GM23338 (cell line): ENCODE measurements at regions not wholly inside any gene's neighbourhood (a gene's known extent, or its start where the extent isn't known, plus 50 kb on each side); places are given as distances from the start of the nearest gene placed in this dataset.

ENCODE experiments used
- ATAC-seq: fragments of 200-7000 bp; cut with Tn5 transposase; 3 replicates; pipeline ENCODE4 v1.9.1; 2020
- DNase-seq: peaks from one replicate; pipeline ENCODE4 v3.0.0-alpha.2; 2015; ENCODE audit warnings: low spot score
- H2AFZ ChIP-seq: fragments of 200-600 bp; sonication (generic); 2 replicates; pipeline ENCODE4 v1.8.0; 2016; ENCODE audit warnings: antibody characterized with exemption, mild to moderate bottlenecking, moderate library complexity
- H3F3A ChIP-seq: fragments of 200-600 bp; sonication (generic); replicated peaks from 2 replicates; pipeline ENCODE4 v1.8.0; 2017; ENCODE audit warnings: antibody characterized with exemption, mixed run types, low read depth
- H3K27ac ChIP-seq: fragments of 200-600 bp; sonication (generic); 2 replicates; pipeline ENCODE4 v1.6.1; 2016; ENCODE audit warnings: low read depth
- H3K27me3 ChIP-seq: fragments of 200-600 bp; sonication (generic); 2 replicates; pipeline ENCODE4 v1.8.0; 2016; ENCODE audit warnings: mild to moderate bottlenecking, mixed run types, moderate library complexity; ENCODE audit not compliant: insufficient read depth
- H3K36me3 ChIP-seq: fragments of 200-600 bp; sonication (generic); 2 replicates; pipeline ENCODE4 v1.8.0; 2016; ENCODE audit warnings: mild to moderate bottlenecking; ENCODE audit not compliant: insufficient read depth
- H3K4me1 ChIP-seq: fragments of 200-600 bp; sonication (generic); 2 replicates; pipeline ENCODE4 v1.8.0; 2016; ENCODE audit warnings: mild to moderate bottlenecking, moderate library complexity; ENCODE audit not compliant: insufficient read depth
- H3K4me2 ChIP-seq: fragments of 200-600 bp; sonication (generic); 2 replicates; pipeline ENCODE4 v1.7.1; 2017; ENCODE audit warnings: mixed run types
- H3K4me3 ChIP-seq: fragments of 200-600 bp; sonication (generic); 2 replicates; pipeline ENCODE4 v1.6.1; 2016; ENCODE audit warnings: mixed run types
- H3K79me2 ChIP-seq: fragments of 200-600 bp; sonication (generic); replicated peaks from 2 replicates; pipeline ENCODE4 v1.8.0; 2017; ENCODE audit warnings: mild to moderate bottlenecking; ENCODE audit not compliant: insufficient read depth
- H3K9me2 ChIP-seq: fragments of 200-600 bp; sonication (generic); 2 replicates; pipeline ENCODE4 v1.8.0; 2017; ENCODE audit not compliant: insufficient read depth
- H4K20me1 ChIP-seq: fragments of 200-600 bp; sonication (generic); replicated peaks from 2 replicates; pipeline ENCODE4 v1.8.0; 2017; ENCODE audit warnings: mild to moderate bottlenecking; ENCODE audit not compliant: insufficient read depth
- H3K27ac Mint-ChIP-seq: 2 replicates; pipeline ENCODE4 v1.8.0; 2020; ENCODE audit warnings: inconsistent platforms, mild to moderate bottlenecking, moderate library complexity, mixed read lengths
- H3K27me3 Mint-ChIP-seq: 3 replicates; pipeline ENCODE4 v1.8.0; 2022; ENCODE audit warnings: low read depth, mild to moderate bottlenecking, moderate library complexity, mixed read lengths, inconsistent platforms; ENCODE audit not compliant: insufficient read depth, poor library complexity
- H3K36me3 Mint-ChIP-seq: 3 replicates; pipeline ENCODE4 v1.8.0; 2021; ENCODE audit warnings: low read depth, mild to moderate bottlenecking, inconsistent platforms, moderate library complexity, mixed read lengths
- H3K4me1 Mint-ChIP-seq: 3 replicates; pipeline ENCODE4 v1.8.0; 2020; ENCODE audit warnings: mild to moderate bottlenecking, inconsistent platforms, mixed read lengths
- H3K4me3 Mint-ChIP-seq: 3 replicates; pipeline ENCODE4 v1.8.0; 2021; ENCODE audit warnings: moderate library complexity, mild to moderate bottlenecking, inconsistent platforms, mixed read lengths
- H3K9me3 Mint-ChIP-seq: 3 replicates; pipeline ENCODE4 v1.8.0; 2020; ENCODE audit warnings: moderate library complexity, mild to moderate bottlenecking, inconsistent platforms, mixed read lengths
- JUNB ChIP-seq: IDR thresholded peaks from one replicate; pipeline ENCODE4 v1.6.1; 2016; ENCODE audit warnings: antibody characterized with exemption; ENCODE audit not compliant: unreplicated experiment
- NANOG ChIP-seq: IDR thresholded peaks from 2 replicates; pipeline ENCODE4 v1.6.1; 2016; ENCODE audit warnings: antibody characterized with exemption, borderline replicate concordance
- POLR2AphosphoS5 ChIP-seq: IDR thresholded peaks from 2 replicates; pipeline ENCODE4 v1.6.1; 2016; ENCODE audit warnings: antibody characterized with exemption, low read depth
- STAT1 ChIP-seq: IDR thresholded peaks from one replicate; pipeline ENCODE4 v1.6.1; 2016; ENCODE audit warnings: antibody characterized with exemption; ENCODE audit not compliant: unreplicated experiment
- ZNF114 ChIP-seq: fragments of 250-450 bp; sonication (Bioruptor Pico); IDR thresholded peaks from 2 replicates; pipeline ENCODE4 v1.5.0; 2020; ENCODE audit warnings: mild to moderate bottlenecking, moderate library complexity
- ZNF462 ChIP-seq: fragments of 250-450 bp; sonication (Bioruptor Pico); IDR thresholded peaks from 2 replicates; pipeline ENCODE4 v1.5.0; 2020; ENCODE audit warnings: mild to moderate bottlenecking, moderate library complexity

- H4K20me1 ChIP-seq: no peaks in the 10 kb centered on the region
- ATAC-seq (no peak), DNase-seq (no peak)
- no peaks in the 10 kb centered on the region; the same call in 2 of the 3 replicates for H3K36me3 Mint-ChIP-seq
- H3K4me1 Mint-ChIP-seq: no peaks in the 10 kb centered on the region
- no peak for TF ChIP-seq NANOG
- TF ChIP-seq POLR2AphosphoS5: no peak
- no peak for TF ChIP-seq JUNB
- TF ChIP-seq STAT1: no peak
- no peak for TF ChIP-seq ZNF114 (CRISPR knock-in tag)
- TF ChIP-seq ZNF462 (CRISPR knock-in tag): no peak
- H3K27ac ChIP-seq: no peak overlapping the region
- H3K27me3 ChIP-seq: no peaks in the 10 kb centered on the region
- no peaks in the 10 kb centered on the region for H3K9me2 ChIP-seq
- H2AFZ ChIP-seq: no peak overlapping the region
- H3K27ac Mint-ChIP-seq: no peak overlapping the region
- H3K4me2 ChIP-seq: no peak overlapping the region
- no peaks in the 10 kb centered on the region for H3K79me2 ChIP-seq
- no peak overlapping the region for H3K4me3 Mint-ChIP-seq
- H3K36me3 ChIP-seq: no peaks in the 10 kb centered on the region
- H3F3A ChIP-seq: no peaks in the 10 kb centered on the region
- H3K9me3 Mint-ChIP-seq: no peaks in the 10 kb centered on the region; the same call in 2 of the 3 replicates
- peaks cover 16% of the 10 kb centered on the region for H3K27me3 Mint-ChIP-seq
- H3K4me1 ChIP-seq: no peaks in the 10 kb centered on the region
- H3K4me3 ChIP-seq: no peak overlapping the region
These were observed 75.1 kb downstream of the CTSL start for GRCh38 chr9:87801013-87801412.

DNA sequence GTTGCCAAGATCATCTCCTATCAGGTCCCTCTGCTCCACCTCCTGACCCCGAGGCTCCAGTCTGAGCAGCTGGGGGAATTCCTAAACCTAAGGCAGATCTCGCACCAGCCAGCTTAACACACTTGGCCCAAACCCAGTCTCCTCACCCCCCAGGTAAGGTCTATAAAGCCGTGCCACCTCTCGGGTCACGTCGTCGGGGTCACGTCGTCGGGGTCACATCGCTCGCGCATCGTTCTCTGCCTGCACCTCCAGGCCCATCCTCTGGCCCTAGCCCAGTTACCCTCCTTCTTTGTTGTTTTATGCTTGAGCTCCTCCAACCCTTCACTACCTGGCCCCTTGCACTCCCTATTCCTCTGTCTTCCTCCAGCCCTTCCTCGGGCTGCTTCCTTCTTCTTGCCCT is 77.2 kb downstream of the CTSL start:
- H3K79me2 ChIP-seq: no peaks in the 10 kb centered on the region
- peaks cover 17% of the 10 kb centered on the region for H3K27me3 Mint-ChIP-seq
- no peaks in the 10 kb centered on the region; the same call in 2 of the 3 replicates for H3K4me1 Mint-ChIP-seq
- DNase-seq (no peak), ATAC-seq (no peak)
- no peaks in the 10 kb centered on the region for H3K4me1 ChIP-seq
- no peak overlapping the region for H3K4me2 ChIP-seq
- H3K4me3 ChIP-seq: no peak overlapping the region
- H3K27ac Mint-ChIP-seq: no peak overlapping the region
- H3K36me3 ChIP-seq: no peaks in the 10 kb centered on the region
- H3K4me3 Mint-ChIP-seq: no peak overlapping the region
- H3F3A ChIP-seq: no peaks in the 10 kb centered on the region
- no peaks in the 10 kb centered on the region for H4K20me1 ChIP-seq
- H2AFZ ChIP-seq: no peak overlapping the region
- H3K36me3 Mint-ChIP-seq: peaks cover 9% of the 10 kb centered on the region
- H3K27ac ChIP-seq: no peak overlapping the region
- no peaks in the 10 kb centered on the region for H3K9me2 ChIP-seq
- peaks cover 13% of the 10 kb centered on the region for H3K9me3 Mint-ChIP-seq
- H3K27me3 ChIP-seq: no peaks in the 10 kb centered on the region
- no peak for TF ChIP-seq ZNF462 (CRISPR knock-in tag)
